ENCODE measurements at regions not wholly inside any gene's neighbourhood (a gene's known extent, or its start where the extent isn't known, plus 50 kb on each side); places are given as distances from the start of the nearest gene placed in this dataset.

DNA sequence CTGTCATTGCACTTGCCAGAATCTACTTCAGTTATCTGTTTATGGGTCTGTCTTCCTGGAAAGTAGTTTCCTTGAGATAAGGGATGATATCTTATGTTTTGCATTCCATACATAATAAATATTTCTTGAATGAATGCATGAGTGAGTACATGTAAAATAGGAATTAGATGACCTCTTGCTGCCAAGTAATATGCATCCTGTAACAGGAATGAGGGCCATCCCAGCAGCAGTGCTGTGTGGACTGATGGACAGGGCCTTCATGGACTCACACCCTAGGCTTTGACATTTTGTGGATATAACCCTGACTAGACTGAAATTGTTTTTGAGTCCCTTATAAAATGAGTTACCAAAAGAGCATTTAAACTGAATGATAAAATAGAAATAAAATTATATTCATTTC, 77.2 kb upstream of the NEIL3 start:
- TF ChIP-seq, protein P1, sequence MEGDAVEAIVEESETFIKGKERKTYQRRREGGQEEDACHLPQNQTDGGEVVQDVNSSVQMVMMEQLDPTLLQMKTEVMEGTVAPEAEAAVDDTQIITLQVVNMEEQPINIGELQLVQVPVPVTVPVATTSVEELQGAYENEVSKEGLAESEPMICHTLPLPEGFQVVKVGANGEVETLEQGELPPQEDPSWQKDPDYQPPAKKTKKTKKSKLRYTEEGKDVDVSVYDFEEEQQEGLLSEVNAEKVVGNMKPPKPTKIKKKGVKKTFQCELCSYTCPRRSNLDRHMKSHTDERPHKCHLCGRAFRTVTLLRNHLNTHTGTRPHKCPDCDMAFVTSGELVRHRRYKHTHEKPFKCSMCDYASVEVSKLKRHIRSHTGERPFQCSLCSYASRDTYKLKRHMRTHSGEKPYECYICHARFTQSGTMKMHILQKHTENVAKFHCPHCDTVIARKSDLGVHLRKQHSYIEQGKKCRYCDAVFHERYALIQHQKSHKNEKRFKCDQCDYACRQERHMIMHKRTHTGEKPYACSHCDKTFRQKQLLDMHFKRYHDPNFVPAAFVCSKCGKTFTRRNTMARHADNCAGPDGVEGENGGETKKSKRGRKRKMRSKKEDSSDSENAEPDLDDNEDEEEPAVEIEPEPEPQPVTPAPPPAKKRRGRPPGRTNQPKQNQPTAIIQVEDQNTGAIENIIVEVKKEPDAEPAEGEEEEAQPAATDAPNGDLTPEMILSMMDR (IDR thresholded peaks at IDR 0.05): no peak
- TF ChIP-seq POLR2AphosphoS5 (IDR thresholded peaks at IDR 0.05): no peak
